Gastroesophageal sphincter (tissue), 3 donors: ENCODE measurements at regions not wholly inside any gene's neighbourhood (a gene's known extent, or its start where the extent isn't known, plus 50 kb on each side); places are given as distances from the start of the nearest gene placed in this dataset.

Source experiments
- POLR2A ChIP-seq, 2 donors: fragments of 450-650 bp; IDR thresholded peaks; one replicate each; pipeline ENCODE4 v1.6.1; 2017; ENCODE audit warnings: antibody characterized with exemption in 2 of 2, mild to moderate bottlenecking in 2 of 2, moderate library complexity in 1 of 2
- TF ChIP-seq, protein P1 (sequence below), 4 experiments: fragments of 200-600 bp in 2 of 4; fragments of 450-650 bp in 2 of 4; sonication (generic) in 1 of 4; IDR thresholded peaks; one replicate each; pipeline ENCODE4 v1.5.1; 2017 to 2019; ENCODE audit warnings: antibody characterized with exemption in 4 of 4, mild to moderate bottlenecking in 2 of 4, moderate library complexity in 2 of 4

GRCh38 chr21:9837946-9838737 lies 683.2 kb upstream of the TPTE start:
- TF ChIP-seq, protein P1, sequence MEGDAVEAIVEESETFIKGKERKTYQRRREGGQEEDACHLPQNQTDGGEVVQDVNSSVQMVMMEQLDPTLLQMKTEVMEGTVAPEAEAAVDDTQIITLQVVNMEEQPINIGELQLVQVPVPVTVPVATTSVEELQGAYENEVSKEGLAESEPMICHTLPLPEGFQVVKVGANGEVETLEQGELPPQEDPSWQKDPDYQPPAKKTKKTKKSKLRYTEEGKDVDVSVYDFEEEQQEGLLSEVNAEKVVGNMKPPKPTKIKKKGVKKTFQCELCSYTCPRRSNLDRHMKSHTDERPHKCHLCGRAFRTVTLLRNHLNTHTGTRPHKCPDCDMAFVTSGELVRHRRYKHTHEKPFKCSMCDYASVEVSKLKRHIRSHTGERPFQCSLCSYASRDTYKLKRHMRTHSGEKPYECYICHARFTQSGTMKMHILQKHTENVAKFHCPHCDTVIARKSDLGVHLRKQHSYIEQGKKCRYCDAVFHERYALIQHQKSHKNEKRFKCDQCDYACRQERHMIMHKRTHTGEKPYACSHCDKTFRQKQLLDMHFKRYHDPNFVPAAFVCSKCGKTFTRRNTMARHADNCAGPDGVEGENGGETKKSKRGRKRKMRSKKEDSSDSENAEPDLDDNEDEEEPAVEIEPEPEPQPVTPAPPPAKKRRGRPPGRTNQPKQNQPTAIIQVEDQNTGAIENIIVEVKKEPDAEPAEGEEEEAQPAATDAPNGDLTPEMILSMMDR (IDR thresholded peaks at IDR 0.05): no peak
- TF ChIP-seq POLR2A (IDR thresholded peaks at IDR 0.05): no peak
